HG02943 (cell line): ENCODE measurements at regions not wholly inside any gene's neighbourhood (a gene's known extent, or its start where the extent isn't known, plus 50 kb on each side); places are given as distances from the start of the nearest gene placed in this dataset.
"Not testable (repeated sequence)": the region's sequence is repeated elsewhere in the genome, so short reads cannot be mapped to it uniquely, and the experiment has no call there.

Source experiments
- ATAC-seq: cut with Tn5 transposase; IDR thresholded peaks from one replicate; pipeline ENCODE4 v1.9.1; 2021; ENCODE audit warnings: mild to moderate bottlenecking, low read depth, moderate library complexity; ENCODE audit not compliant: unreplicated experiment

GRCh38 chr6:137811916-137812553 is 55.0 kb upstream of the TNFAIP3 start:
- ATAC-seq, result no peak

GRCh38 chr6:137813308-137813970 is 53.6 kb upstream of the TNFAIP3 start:
- ATAC-seq, result no peak

- not testable (repeated sequence) for ATAC-seq
Observed at GRCh38 chr6:137814030-137814429, 53.0 kb upstream of the TNFAIP3 start.

GRCh38 chr6:137815692-137816091 is 51.4 kb upstream of the TNFAIP3 start:
- ATAC-seq, result no peak

- ATAC-seq, result no peak
Observed at GRCh38 chr6:137816133-137816579, 50.9 kb upstream of the TNFAIP3 start.

- no peak for ATAC-seq
Observed at GRCh38 chr6:137816688-137817618, 50.1 kb upstream of the TNFAIP3 start.
